HT1080 (cell line): ENCODE measurements at regions not wholly inside any gene's neighbourhood (a gene's known extent, or its start where the extent isn't known, plus 50 kb on each side); places are given as distances from the start of the nearest gene placed in this dataset.
A peak's percentile ranks its signal among the peaks of the same experiment; 100 is the strongest.

Experiments
- DNase-seq: peaks from one replicate; pipeline ENCODE4 v3.0.0-alpha.2; 2015; ENCODE audit warnings: low read depth

DNA sequence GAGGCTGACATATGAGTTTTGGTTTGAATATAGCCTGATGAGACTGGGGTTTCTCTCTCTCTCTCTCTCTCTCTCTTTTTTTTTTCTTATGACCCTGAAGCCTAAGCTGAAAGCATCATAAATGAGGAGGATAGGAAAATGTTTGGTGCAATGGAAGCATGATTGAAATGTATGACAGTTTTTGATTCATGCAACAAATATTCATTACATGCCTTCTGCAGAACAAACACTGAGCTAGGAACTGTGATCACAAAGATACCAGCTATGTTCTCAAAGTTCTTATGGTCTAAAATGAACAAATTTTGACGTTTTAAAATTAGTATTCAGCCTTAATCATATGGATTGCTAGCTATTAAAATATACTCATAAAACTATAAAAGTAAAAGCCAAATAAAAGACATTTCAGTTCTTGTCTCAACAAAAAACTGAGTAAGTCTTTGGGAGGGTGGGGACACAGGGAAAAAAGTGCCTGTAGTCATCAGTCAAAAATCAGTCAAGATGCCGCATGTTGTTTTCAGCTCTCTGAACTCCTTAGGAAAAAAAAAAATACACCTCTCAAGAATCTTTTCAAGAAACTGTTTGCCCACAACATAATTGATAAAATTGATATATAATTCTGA, 57.2 kb downstream of the NKX6-1 start:
- DNase-seq, result no peak

DNA sequence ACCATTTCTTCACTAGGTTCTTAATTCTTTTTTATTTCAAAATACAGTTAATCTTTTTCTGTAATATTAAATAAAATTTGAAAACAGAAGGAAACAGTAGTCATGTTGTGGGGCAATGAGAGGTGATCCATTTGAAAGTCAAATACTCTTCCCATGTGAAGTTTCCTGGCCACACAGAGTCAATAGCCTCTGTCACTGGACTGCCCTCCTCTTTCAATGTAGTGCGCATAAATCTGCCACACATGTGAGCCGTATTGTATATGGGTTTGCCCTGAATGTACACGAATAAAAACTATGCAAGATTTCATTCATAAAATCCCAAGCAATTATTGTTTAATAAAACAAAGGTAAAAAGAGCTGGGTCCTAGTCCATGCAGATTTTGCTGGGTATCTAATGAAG, 59.1 kb downstream of the NKX6-1 start:
- no peak for DNase-seq

DNA sequence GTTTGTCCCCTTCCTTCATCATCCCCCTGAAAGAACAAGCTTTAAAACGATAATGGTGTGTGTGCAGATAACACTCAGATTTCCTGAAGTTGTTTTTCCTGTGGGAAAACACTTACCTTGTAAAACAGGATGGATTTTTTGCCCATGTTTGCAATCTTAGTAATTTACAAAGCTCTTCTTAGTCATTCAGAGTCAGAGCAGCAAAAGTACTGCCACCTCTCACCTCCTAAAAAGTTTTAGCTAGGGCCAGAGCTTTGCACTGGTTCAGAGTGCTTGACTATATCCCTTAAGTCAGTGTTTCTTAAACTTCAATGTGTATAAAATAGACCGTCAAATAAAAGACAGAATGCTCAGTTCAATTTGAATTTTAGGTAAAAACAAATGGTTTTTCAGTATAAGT, 62.3 kb downstream of the NKX6-1 start:
- DNase-seq, result no peak

DNA sequence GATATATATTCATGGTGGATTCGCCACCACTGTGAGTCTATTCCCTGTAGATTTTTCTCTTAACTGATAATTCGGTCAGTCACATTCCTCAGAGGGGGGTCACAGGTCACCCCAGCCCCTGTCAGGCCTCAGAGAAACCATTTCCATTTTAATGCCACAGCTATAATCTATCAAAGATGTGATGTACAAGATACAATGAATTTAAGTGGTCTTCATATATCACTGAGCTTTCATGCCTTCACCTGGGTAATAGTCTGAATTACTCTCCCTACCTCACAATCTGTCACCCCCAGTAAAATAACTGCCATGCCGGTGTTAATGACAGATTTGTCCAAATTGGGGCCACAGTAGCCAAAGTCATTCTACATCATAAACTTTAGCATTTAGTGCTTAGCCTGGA, 64.7 kb downstream of the NKX6-1 start:
- DNase-seq, result no peak

DNA sequence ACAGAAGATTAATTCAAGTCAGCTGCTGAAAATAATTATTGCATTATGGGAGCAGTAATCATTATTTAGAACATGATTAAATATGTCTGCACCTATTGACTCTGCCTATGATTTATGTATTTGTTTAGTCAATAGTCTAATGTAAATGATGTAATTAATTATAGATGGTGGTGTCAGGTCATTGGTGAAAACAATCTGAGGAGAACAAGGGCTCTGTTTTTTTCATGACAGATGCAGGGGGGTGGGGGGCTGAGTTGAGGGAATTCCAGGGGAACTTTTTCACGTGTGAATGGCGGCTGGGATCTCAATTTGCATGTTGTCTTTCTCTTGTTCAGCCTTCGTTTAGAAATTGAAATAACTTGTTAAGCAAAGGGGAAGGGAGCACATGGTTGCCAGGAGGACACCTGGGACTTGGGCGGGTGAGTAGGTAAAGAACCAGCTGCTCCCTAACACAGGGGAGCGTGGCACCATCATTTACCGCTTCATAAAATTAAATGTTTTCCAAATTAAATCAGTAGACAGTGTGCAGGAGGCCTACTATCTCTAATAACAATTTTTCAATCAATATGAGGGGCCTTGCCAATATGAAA, 65.4 kb downstream of the NKX6-1 start:
- no peak for DNase-seq

DNA sequence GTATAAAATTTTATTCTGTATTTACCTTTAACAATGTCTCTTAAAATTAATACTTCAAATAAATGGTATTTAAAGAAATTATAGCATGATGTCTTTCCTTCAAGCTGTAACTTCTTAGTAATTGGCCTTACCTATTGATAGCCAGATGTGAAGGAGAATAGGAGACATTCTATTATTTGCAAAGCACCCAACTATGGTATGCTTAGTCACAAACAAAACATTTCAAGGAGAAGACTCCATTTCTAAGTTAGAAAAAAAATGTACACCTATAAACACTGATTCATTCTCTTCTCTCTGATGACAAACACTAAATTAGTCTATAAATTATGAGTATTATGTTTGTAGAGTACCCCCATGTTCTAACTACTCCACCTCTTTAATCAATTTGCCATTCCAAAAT, 66.4 kb downstream of the NKX6-1 start:
- DNase-seq, result no peak

DNA sequence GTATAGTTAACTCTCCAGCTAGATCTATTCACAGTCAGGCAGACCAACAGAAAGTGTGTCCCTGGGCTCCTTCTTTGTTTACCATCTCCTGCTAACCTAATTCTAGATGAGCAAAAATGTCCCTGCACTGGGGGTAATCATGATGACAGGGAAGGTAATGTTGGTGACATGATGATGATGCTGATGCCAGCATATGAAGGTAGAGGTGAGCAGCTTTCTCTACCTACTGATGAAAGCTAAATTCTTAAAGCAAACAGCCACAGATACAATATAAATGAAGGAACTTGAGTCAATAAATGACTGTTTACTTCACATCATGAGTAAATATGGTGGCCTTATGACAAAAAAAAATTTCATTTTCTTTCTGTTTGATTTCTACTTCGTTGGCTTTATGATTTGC, 78.5 kb downstream of the NKX6-1 start:
- no peak for DNase-seq

DNA sequence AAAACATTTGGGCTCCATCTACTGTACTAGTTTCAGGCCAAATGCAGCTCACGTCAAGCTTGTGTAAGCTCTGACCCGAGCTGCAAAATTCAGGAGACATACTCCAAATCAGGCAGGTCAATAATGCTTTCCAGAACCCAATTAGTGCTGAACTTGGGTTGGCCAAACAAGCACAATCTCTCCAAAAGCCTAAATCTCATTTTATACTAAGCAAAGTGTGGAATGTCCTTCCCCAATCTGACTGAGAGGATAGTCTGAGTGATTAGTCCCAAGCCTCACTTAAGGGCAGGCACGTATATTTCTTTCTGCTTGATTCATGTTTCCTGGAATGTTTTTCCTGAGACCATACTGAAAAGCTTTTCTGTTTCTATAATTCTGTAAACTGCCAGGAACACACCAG, 79.9 kb downstream of the NKX6-1 start:
- no peak for DNase-seq

DNA sequence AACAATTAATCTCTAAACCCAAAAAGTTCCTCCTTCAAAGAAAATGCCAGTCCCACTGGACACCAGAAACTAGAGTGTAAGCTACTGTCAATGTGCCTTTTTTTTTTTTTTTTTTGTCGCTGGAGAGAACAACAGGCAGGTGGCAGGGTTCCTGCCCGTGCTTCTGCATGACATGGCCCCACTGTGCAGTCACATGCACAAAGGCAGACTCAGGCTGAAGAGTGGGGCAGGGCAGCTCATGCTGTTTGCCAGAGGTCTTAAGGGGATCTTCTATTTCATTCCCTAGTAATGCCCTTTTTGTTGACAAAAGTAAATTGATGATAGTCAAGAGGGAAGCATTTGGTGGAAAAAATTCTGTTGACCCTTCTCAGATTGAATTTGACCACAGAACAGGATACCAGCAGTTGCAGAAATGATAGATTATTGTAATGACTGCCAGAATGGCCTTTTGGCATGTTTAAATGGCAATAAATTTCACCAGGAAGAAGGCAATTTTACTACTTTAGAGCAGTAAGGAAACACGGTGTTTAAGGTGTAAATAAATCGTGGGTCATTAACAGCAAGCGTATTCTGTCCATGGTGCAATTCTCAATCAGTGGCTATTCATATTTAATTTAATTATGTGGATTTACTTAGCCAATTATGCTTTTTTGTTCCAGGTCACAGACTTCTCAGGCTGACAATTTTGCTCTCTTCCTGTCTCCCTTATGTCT, 80.9 kb downstream of the NKX6-1 start:
- no peak for DNase-seq

DNA sequence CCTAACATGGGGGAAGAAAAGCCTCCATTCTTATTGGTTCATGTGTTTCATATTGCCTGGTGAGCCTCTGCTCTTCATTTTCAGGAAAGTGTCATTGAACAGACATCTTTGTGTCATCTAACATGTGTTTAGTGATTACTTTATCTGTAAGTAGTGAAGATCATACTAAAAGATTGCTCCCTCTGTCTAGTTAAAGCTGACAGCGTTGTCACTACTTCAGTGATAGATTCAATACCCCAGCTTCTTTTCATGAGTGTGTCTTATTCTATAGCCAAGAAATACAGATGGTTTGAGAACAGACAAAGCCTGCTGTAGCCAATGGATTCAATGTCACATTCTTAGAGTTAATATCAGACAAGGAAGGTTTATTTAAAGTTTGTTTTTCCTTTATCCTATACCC, 85.1 kb downstream of the NKX6-1 start:
- DNase-seq, result no peak

DNA sequence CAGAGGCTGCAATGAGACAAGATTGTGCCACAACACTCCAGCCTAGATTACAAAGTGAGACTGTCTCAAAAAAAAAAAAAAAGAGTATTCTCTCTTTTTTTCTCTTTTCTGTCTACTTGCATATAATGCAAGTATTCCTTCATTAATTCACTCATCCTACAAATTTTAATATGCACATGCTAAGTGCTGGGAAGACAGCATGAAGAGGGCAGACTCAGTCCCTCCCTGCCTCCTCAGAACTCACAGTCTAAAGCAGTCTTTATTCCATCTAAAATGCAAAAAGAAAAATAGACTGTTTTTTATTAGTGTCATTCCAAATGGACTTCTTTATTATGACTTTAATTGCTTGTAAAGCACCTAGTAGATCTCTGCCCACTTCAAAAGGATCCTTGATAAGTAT, 85.6 kb downstream of the NKX6-1 start:
- no peak for DNase-seq

DNA sequence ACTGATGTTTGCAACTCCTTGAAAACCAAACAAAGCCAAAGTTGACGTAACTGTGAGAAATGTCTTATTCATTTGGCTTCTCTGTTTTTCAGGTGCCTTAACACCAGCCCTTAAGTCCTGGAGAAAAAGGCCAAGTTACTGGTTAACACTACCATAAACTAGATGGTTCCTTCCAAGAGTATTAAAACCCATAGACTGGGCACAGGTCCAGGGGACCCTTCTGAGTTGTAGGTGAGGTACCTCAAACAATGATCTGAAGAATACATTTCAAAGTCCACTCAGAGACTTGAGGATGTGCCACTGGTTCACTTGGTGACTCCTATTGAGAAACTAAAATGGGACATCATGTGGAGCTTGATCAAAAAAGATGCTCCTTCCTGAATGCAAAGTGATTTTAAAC, 87.0 kb downstream of the NKX6-1 start:
- no peak for DNase-seq

DNA sequence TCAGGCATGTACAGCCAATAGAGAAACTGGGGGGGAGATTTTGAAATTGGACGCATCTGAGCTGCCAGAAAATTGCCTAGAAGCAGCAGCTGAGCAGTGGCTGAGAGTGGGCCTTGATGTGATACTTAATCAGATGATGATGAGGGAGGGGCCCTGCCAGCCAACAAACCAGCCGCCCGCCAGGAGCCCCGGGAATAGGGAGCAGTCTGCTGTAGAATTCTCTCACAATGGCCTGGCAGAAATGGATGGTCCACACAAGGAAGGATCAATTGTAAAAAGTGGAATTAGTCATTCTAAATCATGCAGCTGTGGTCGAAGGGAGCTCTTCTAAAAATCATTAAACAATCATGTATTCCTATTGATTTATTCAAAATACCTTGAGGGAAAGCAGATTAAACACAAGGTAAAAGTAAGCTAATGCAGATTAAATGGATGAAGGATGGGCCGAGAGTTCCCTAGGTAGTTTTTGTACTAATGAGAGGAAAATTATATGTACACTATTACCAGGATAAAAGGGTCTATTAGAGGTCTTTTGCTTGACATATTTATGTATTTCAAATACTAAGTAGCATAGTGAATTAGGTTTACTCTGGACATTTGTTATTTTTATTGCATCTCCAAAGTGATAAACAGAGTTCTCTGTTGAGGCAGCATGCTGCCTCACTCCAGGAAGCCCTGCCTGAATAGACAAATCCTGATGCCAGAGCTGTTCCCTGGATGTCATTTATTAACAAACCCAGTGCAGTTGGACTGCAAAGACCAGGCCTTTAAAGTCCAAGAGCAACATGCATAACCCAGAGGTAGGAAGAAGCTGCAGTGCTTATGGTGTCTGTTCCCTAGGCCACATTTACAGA, 91.3 kb downstream of the NKX6-1 start:
- no peak for DNase-seq

DNA sequence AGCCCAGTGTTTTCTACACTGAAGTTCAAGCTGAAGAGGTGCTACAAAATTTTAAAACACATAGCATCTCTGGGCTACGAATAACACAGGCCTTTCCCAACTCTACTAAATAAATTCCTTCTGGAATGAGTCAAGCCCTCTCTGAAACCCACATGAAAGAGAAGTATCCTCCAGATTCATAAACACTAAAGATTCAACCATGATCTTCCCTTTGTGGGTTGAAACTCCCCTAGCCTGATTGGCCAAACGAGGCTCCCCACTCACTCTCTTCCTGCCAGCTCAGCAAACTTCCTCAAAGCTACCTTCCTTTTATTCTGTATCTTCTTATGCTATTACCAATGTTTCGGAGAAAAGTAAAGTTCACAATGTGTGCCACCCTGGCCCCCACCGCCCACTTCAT, 95.4 kb downstream of the NKX6-1 start:
- DNase-seq, result peak; percentile 74

DNA sequence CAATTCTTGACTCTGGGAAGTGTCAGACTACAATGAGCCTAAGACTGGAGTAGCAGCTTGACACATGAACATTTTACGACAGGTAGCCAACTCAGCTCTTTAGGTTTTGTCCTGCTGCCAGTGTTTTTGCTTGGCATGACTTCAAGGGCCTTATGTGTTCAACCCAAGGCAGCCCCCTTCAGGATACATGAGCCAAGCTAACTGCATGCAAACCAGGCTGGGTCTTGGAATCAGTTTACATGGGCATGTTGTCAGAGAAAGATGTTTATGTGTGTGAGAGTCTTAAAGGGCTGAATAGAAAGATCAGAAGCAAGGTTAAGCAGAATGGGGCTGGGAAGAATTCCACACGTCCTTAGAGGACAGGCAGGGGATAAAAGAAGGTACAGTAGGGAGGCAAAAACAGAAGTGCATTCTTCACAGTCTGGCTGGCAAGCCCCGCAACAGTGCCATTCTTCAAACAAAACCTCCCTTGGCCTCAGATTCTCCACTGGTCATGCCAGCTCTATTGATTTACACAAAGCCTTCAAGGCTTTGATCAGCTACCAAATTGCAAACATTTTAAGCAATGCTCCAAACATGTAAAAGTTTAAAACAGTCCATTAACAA, 97.3 kb downstream of the NKX6-1 start:
- peak; percentile 17 for DNase-seq

DNA sequence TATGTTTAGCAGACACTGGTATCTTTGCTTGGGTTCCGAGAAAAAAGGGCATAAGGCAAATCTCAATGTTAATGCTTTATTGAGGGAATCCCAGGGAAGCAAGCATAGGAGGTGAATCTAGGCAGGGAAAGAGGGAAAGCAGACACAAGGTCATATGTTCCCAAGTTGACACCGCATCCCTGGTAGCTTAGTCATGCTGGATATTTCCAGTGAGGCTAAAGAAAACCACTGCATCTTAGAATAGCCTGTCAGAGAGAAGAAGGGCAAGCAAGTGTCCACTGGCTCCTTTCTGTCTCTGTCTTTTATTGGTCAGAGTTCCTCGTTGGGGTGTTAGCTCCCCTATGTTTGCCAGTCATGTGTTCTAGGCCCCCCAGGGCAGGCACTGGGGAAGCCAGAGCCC, 104.7 kb downstream of the NKX6-1 start:
- DNase-seq, result peak; percentile 57

DNA sequence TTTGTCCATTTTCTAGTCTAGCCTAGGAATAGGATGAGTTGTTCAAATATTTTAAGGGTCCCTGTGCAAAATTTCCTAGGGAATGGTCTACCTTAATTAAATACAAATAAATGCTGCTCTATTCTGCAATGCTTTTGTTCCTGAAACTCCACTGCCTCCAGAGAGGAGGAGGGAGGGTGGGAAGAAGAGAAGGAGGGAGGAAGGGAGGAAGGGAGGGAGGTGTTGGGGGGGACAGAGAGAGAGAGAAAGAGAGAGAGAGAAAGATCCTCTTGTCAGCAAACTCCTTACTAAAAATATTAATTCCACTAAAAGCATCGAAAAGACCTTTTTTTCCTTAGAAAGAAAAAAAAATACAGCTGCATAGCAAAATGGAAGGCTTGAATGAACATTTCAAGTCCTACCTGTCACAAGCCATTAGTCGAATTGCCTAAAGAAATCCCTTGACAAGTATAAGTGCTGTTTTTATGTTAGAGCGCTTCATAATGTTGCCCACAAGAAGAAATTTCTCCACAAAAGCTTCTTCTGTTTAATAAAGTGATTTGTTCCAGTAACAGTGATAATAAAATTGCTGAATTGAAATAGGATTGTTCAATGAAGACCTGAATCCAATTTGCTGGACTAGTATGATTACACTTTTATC, 106.0 kb downstream of the NKX6-1 start:
- no peak for DNase-seq

DNA sequence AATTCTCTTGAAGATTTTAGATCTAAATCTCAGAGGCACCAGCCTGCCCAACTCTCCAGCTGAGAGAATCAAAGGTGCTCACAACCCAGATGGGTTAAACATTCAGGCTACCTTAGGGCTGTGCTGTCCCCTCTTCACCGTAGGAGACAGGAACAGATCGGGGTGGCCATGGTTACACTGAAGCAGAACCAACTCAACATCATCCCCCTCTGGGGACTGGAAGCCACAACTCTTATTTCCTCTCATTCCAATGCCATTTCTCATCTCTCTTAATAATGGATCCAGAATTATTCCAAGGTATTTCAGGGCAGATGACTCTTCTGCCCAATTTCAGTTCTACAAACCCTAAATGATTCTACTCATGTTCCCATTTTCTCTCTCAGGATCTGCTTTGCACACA, 109.7 kb downstream of the NKX6-1 start:
- peak; percentile 72 for DNase-seq

DNA sequence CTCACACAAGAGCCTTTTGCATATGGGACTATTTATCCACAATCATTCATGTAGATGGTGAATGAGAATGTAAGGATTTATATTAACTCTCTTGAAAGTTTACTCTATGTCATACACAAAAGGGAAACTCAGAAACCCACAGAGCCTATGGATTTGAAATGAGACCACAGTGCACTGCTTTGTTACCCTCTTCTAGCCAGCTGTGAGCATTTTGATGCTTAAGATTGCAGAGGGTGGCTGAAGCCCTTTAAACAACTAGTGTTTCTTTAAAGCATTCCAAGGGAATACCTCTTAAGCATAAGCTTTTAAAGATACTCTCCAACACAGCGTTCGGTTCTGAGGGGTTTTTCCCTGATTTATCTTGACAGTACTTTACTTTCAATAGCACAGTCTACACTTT, 113.9 kb downstream of the NKX6-1 start:
- no peak for DNase-seq

DNA sequence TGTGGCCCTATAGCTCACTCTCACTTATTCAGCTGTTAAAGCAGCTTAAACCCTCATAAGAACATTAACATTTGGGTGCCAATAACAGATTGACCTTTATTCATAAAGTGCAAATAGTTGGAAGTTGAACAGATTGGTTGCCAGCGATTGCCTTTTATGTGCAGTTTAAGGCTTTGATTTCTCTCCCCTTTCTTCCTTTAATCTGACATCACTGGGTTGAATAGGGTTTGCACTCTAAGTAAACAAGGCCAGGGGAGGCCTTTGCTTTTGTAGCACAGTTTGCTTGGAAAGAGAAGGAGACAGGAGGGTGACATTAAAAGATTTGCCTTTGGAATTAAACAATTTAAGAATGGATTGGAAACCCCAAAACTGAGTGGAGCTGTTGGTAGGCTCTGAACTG, 114.3 kb downstream of the NKX6-1 start:
- DNase-seq, result no peak

DNA sequence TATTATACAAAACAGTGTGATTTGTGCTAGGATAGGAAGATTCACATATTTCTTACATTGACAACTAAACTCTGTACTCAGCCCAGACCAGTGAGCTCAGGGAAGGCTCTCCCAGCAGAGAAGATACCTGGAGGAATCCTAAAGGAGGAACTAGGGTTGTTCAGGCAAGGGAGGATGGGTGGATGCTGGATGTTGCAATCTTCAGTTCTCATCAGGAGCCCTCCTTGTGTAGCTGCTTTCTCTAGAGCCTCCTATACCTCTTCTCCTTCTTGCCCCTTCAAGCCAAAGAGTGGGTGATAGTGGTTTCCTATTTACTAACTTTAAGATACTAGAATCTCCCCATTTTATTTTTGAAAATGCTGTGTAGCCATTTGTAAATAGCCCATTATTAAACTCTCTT, 117.3 kb downstream of the NKX6-1 start:
- no peak for DNase-seq
